ENCODE measurements at regions not wholly inside any gene's neighbourhood (a gene's known extent, or its start where the extent isn't known, plus 50 kb on each side); places are given as distances from the start of the nearest gene placed in this dataset.
"Not testable (repeated sequence)": the region's sequence is repeated elsewhere in the genome, so short reads cannot be mapped to it uniquely, and the experiment has no call there.

GRCh38 chr14:106026026-106026425, 499.6 kb downstream of the TMEM121 start:
- no peak for TF ChIP-seq CTCF (IDR thresholded peaks at IDR 0.05; ENCODE audit: low read depth, low read length, missing control alignments)

GRCh38 chr14:106027759-106028158, 501.4 kb downstream of the TMEM121 start:
- not testable (repeated sequence) for DNase-seq (ENCODE audit: extremely low read depth, low read depth); H3K4me3 ChIP-seq (replicated peaks; ENCODE audit: low read depth, low read length)

More at GRCh38 chr14:106026026-106026425, 499.6 kb downstream of the TMEM121 start:
- H3K4me3 ChIP-seq (replicated peaks; ENCODE audit: low read depth, low read length): no peak overlapping the region
- no peak for DNase-seq (ENCODE audit: extremely low read depth, low read depth)

- no peak for DNase-seq (ENCODE audit: extremely low read depth, low read depth)
- H3K4me3 ChIP-seq (replicated peaks; ENCODE audit: low read depth, low read length): no peak overlapping the region
- no peak for TF ChIP-seq CTCF (IDR thresholded peaks at IDR 0.05; ENCODE audit: low read depth, low read length, missing control alignments)
Observed at GRCh38 chr14:106029959-106030358, 503.6 kb downstream of the TMEM121 start.

DNA sequence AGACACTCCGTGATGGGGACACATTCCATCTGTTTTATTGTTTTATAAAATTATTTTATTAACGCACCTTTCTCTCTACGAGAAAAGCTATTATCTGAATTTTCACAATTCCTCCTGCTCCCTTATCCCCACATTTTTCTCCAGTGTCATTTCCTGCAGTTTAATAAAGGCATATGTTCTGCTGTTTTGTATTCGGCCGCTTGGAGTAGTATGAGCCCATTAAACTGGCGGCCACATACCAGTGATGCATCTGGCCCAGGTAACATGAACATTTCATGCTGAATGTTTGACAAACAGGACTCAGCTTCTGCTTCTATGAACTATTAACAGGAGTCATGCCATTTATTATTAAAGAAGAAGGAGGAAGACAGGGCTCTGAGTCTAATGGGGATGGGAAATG, 511.0 kb downstream of the TMEM121 start:
- no peak overlapping the region for H3K4me3 ChIP-seq (replicated peaks; ENCODE audit: low read depth, low read length)
- no peak for DNase-seq (ENCODE audit: extremely low read depth, low read depth)
- no peak for TF ChIP-seq CTCF (IDR thresholded peaks at IDR 0.05; ENCODE audit: low read depth, low read length, missing control alignments)

DNA sequence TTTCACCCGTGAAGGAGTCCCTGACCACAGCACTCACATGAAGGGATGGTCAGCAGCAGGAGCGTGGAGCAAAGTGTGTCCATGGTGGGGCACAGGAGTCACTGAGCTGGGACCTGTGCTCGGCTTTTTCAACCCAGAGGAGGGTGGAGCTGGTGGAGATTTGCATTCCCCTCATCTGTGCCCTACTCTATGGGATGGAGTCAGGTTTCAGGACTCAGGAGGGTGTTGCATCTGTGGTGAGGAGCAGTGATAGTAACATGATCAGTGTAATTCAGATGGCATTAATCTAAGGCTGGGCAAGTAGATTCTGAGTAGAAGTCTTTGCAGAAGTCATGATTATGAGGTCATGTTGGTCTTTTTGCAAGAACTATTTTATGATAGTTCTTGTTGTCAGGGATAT, 511.9 kb downstream of the TMEM121 start:
- TF ChIP-seq CTCF (IDR thresholded peaks at IDR 0.05; ENCODE audit: low read depth, low read length, missing control alignments): no peak
- DNase-seq (ENCODE audit: extremely low read depth, low read depth): no peak
- H3K4me3 ChIP-seq (replicated peaks; ENCODE audit: low read depth, low read length): no peak overlapping the region

- no peak for TF ChIP-seq CTCF (IDR thresholded peaks at IDR 0.05; ENCODE audit: low read depth, low read length, missing control alignments)
- no peak for DNase-seq (ENCODE audit: extremely low read depth, low read depth)
- H3K4me3 ChIP-seq (replicated peaks; ENCODE audit: low read depth, low read length): no peak overlapping the region
Observed at GRCh38 chr14:106039400-106039799, 513.0 kb downstream of the TMEM121 start.

- TF ChIP-seq CTCF (IDR thresholded peaks at IDR 0.05; ENCODE audit: low read depth, low read length, missing control alignments): no peak
- H3K4me3 ChIP-seq (replicated peaks; ENCODE audit: low read depth, low read length): no peak overlapping the region
- DNase-seq (ENCODE audit: extremely low read depth, low read depth): no peak
Observed at GRCh38 chr14:106044515-106044914, 518.1 kb downstream of the TMEM121 start.

Data from HFF-Myc (cell line).